GM12873 (cell line): ENCODE measurements at regions not wholly inside any gene's neighbourhood (a gene's known extent, or its start where the extent isn't known, plus 50 kb on each side); places are given as distances from the start of the nearest gene placed in this dataset.

Source experiments
- TF ChIP-seq, protein P1 (sequence below): IDR thresholded peaks from 2 replicates; pipeline ENCODE4 v1.5.1; 2012; ENCODE audit warnings: low read depth, mild to moderate bottlenecking, moderate library complexity, low read length, control low read depth; ENCODE audit not compliant: insufficient read depth; ENCODE audit errors: missing control alignments

DNA sequence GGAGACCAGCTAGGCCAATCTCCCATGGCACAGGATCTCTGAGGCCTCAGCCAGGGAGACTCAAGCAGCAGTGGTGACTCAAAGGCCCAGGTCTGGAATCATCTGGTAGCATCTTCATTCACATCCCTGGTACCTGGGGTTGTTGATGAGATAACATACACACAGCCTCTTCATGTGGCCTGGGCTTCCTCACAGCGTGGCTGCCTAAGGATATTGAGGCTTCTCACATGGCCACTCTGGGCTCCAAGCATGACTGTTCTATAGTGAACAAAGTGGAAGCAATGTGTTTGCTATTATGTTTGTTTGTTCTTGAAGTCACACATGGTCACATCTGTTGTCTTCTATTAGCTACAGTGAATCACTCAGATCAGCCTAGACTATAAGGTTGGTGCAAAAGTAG is 584.1 kb downstream of the VRK1 start:
- TF ChIP-seq, protein P1, sequence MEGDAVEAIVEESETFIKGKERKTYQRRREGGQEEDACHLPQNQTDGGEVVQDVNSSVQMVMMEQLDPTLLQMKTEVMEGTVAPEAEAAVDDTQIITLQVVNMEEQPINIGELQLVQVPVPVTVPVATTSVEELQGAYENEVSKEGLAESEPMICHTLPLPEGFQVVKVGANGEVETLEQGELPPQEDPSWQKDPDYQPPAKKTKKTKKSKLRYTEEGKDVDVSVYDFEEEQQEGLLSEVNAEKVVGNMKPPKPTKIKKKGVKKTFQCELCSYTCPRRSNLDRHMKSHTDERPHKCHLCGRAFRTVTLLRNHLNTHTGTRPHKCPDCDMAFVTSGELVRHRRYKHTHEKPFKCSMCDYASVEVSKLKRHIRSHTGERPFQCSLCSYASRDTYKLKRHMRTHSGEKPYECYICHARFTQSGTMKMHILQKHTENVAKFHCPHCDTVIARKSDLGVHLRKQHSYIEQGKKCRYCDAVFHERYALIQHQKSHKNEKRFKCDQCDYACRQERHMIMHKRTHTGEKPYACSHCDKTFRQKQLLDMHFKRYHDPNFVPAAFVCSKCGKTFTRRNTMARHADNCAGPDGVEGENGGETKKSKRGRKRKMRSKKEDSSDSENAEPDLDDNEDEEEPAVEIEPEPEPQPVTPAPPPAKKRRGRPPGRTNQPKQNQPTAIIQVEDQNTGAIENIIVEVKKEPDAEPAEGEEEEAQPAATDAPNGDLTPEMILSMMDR, result no peak

DNA sequence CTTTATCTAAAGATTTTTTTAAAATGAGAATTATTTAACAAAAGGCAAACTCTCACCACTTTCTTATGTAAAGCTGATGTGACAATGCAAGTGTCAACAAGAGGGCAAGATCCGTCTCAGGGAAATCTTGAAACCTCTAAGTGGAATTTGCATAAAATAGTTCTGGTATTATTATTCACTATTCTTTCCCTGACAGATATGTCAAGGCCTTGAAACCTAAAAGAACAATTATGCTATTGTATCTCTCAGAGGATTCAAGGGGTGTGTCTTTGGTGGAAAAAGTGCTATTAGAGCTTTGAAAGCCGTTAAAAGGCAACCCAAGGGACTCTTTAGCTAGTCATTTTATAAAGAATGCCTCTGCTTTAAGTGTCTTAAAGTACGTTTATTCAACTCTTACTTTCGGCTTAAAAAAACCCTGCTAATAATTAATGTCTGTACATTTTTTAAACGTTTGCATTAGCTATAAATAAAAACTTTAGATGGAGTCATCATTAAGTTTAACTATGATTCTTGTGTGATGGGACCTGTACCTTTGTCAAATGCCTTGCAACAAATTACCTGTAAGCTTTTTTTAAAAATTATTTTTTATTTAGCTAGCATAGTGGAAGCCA is 585.5 kb downstream of the VRK1 start:
- TF ChIP-seq, protein P1, result no peak

DNA sequence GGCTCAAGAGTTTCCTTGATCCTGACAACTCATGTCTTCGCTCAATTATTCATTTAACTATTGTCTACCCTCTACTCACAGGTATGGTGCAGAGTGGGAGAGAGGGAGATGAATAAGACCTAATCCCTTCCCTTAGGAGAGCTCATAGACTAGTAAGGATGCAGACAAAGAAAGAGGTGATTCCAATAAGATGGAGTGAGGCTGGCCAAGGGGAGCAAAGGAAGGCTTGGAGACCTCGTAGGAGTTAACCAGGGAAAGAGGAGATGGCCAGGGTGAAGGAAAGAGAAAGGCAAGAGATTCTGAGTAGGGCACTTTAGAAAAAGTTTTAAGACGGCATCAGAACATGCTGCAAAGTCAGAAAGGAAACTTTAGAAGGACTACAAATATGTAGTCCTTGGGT is 588.5 kb downstream of the VRK1 start:
- TF ChIP-seq, protein P1, result no peak

DNA sequence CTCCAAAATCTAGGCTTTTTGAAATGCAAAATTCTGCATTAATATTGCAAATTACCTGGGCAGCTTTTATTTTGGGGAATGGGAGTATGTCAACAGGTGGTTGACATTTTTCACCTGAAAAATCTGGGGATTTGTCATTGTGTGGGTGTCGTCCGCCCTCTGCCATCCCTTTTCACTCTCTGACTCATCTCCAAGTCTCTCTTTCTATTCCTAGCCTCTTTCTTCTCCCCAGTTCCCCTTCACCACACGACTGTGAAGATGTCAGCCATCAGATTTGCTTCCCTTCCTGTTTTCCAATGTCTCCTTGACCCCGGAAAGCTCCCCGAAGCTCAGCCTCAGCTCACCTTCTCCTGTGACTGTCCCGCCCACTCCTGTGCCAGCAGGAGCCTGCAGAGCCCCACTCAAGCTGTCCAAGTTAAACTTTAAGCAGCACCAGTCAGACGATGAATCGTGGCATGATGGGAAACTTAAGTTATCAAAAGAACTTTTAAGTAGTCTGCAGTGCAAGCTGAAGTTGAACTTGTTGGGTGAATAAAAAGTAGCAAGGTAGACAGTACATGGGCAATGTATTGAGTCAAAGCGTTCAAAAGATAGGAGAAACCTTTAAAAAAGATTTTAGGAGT is 590.2 kb downstream of the VRK1 start:
- TF ChIP-seq, protein P1, result no peak

DNA sequence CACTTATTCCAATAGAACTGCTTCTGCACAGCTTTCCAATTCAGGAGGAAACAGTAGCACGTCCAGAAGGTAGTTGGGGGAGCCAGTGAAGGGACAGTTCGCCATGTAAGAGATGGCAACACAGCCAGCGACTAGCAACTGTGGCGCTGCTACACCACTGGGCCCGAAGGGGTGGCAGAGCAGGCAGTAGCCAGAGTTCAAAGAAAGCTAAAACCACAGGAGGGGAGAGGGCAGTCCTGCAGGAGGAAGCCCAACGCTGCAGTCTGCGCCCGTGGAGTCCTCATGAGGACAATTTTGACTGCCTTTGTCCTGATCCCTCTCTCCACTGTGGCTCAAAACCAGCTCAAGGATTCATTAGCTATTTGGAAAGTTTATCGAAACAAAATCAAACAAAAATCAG is 591.2 kb downstream of the VRK1 start:
- TF ChIP-seq, protein P1, result no peak

DNA sequence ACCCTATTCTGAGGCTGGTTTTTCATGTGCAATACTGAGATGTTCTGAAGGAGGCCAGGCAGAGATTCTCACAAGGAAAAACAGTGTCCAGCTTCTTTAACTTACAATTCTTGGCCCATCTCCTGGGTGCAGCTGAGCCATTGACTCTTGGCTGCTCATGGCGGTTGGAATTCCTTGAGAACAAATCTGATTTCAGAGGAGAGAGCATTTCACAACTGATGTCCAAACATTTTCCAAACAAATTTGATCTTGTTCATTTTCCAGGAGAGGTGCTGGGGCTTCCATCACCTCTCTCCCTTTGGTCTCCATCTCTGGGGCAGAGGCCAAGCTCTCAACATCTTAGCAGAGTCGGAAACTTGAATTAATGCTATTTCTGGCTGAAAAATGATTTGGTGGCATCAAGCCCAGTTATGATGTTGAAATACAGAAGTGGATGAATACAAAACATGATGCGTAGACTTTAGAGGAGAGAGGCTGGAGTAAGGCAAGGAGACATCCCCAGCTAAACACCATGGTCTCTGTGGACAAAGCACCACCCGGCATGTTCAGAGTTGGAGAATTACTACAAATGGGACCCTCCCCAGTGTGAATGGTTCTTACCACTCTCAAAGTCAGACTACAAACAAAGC is 593.0 kb downstream of the VRK1 start:
- TF ChIP-seq, protein P1, result no peak

DNA sequence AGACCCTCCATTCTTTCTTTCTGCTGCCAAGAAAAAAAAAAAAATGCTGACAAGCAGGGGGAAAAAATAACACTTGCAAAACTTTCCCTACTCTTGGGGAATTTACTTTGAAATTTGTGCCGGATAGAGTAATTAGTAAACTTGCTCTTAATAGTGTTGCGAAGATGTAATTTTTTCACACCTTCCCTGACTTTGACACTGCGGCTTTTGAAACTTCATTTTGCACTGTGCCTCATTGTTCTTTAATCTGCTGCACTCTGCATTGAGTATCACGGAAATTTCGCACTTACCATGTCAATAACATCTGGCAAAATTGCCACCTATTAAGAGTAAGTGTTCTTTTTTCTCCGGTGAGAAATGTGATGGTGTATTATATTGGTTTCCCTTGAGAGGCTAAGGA is 596.1 kb downstream of the VRK1 start:
- TF ChIP-seq, protein P1, result no peak
